ENCODE measurements at regions not wholly inside any gene's neighbourhood (a gene's known extent, or its start where the extent isn't known, plus 50 kb on each side); places are given as distances from the start of the nearest gene placed in this dataset.

- H3K4me1 Mint-ChIP-seq (ENCODE audit: low read depth), result no peaks in the 10 kb centered on the region
- CTCF ChIA-PET, result interaction anchor here (0.7 kb wide), 1 partner anchor 32 kb away, joined by 3 read pairs; no protein-coding TSS in a partner anchor
Observed at GRCh38 chr2:63763391-63763941, 78.2 kb upstream of the UGP2 start.

GRCh38 chr2:63764630-63765029, 77.1 kb upstream of the UGP2 start:
- TF ChIP-seq CTCF (IDR thresholded peaks at IDR 0.05), result no peak
- Histone ChIP-seq H3K9me3 (ENCODE audit: control insufficient read depth in 1 of 2, insufficient read depth in 1 of 2, low read length in 2 of 2) (peaks cover 0 to 11% of the 10 kb centered on the region in 2 experiments), H3K4me3 (ENCODE audit: low read length) (no peak overlapping the region), H3K4me1 (ENCODE audit: insufficient read depth, low read length) (no peaks in the 10 kb centered on the region), H3K27me3 (ENCODE audit: control insufficient read depth in 1 of 2, insufficient read depth in 2 of 2, low read length in 2 of 2) (no peaks in the 10 kb centered on the region), H3K36me3 (ENCODE audit: insufficient read depth, low read length) (no peaks in the 10 kb centered on the region), H3K27ac (ENCODE audit: low read depth in 1 of 2, low read length in 2 of 2) (no peak overlapping the region)
- no peak for DNase-seq
- Mint-ChIP-seq H3K27me3 (peaks cover 7% of the 10 kb centered on the region), H3K27ac (no peak overlapping the region), H3K9me3 (peaks cover 7% of the 10 kb centered on the region), H3K4me3 (no peak overlapping the region), H3K36me3 (ENCODE audit: low read depth) (no peaks in the 10 kb centered on the region), H3K4me1 (ENCODE audit: low read depth) (no peaks in the 10 kb centered on the region)
- intact Hi-C loops (cut with DNase I, micrococcal nuclease), result no loop called here
- ATAC-seq (ENCODE audit: poor library complexity), result no peak
- CTCF ChIA-PET, result no interaction called here
- POLR2A ChIA-PET, result no interaction called here

More at GRCh38 chr2:63763391-63763941, 78.2 kb upstream of the UGP2 start:
- POLR2A ChIA-PET, result no interaction called here
- H3K36me3 Mint-ChIP-seq (ENCODE audit: low read depth), result no peaks in the 10 kb centered on the region
- Histone ChIP-seq H3K4me3 (ENCODE audit: low read length) (no peak overlapping the region), H3K27ac (ENCODE audit: low read depth in 1 of 2, low read length in 2 of 2) (no peak overlapping the region), H3K4me1 (ENCODE audit: insufficient read depth, low read length) (no peaks in the 10 kb centered on the region), H3K27me3 (ENCODE audit: control insufficient read depth in 1 of 2, insufficient read depth in 2 of 2, low read length in 2 of 2) (no peaks in the 10 kb centered on the region), H3K36me3 (ENCODE audit: insufficient read depth, low read length) (no peaks in the 10 kb centered on the region), H3K9me3 (ENCODE audit: control insufficient read depth in 1 of 2, insufficient read depth in 1 of 2, low read length in 2 of 2) (peaks cover 0 to 11% of the 10 kb centered on the region in 2 experiments)
- ATAC-seq (ENCODE audit: poor library complexity), result no peak
- DNase-seq, result no peak
- no peak overlapping the region for H3K27ac Mint-ChIP-seq
- peaks cover 7% of the 10 kb centered on the region for H3K27me3 Mint-ChIP-seq
- H3K4me3 Mint-ChIP-seq, result no peak overlapping the region
- H3K9me3 Mint-ChIP-seq, result peaks cover 5% of the 10 kb centered on the region
- intact Hi-C loops (cut with DNase I, micrococcal nuclease), result no loop called here
- no peak for TF ChIP-seq CTCF (IDR thresholded peaks at IDR 0.05)

GRCh38 chr2:63765117-63765516, 76.6 kb upstream of the UGP2 start:
- Mint-ChIP-seq H3K9me3 (peaks cover 7% of the 10 kb centered on the region), H3K36me3 (ENCODE audit: low read depth) (no peaks in the 10 kb centered on the region), H3K27ac (no peak overlapping the region), H3K27me3 (peaks cover 7% of the 10 kb centered on the region), H3K4me3 (no peak overlapping the region), H3K4me1 (ENCODE audit: low read depth) (no peaks in the 10 kb centered on the region)
- intact Hi-C loops (cut with DNase I, micrococcal nuclease), result no loop called here
- ChIA-PET POLR2A (no interaction called here), CTCF (no interaction called here)
- DNase-seq (no peak), ATAC-seq (ENCODE audit: poor library complexity) (no peak)
- Histone ChIP-seq H3K27ac (ENCODE audit: low read depth in 1 of 2, low read length in 2 of 2) (no peak overlapping the region), H3K27me3 (ENCODE audit: control insufficient read depth in 1 of 2, insufficient read depth in 2 of 2, low read length in 2 of 2) (no peaks in the 10 kb centered on the region), H3K36me3 (ENCODE audit: insufficient read depth, low read length) (no peaks in the 10 kb centered on the region), H3K4me3 (ENCODE audit: low read length) (no peak overlapping the region), H3K4me1 (ENCODE audit: insufficient read depth, low read length) (no peaks in the 10 kb centered on the region), H3K9me3 (ENCODE audit: control insufficient read depth in 1 of 2, insufficient read depth in 1 of 2, low read length in 2 of 2) (peaks cover 0 to 11% of the 10 kb centered on the region in 2 experiments)
- TF ChIP-seq CTCF (IDR thresholded peaks at IDR 0.05), result no peak
